ENCODE measurements at regions not wholly inside any gene's neighbourhood (a gene's known extent, or its start where the extent isn't known, plus 50 kb on each side); places are given as distances from the start of the nearest gene placed in this dataset.

GRCh38 chr10:33632432-33632831 lies 298.0 kb upstream of the NRP1 start:
- DNase-seq (ENCODE audit: extremely low spot score, unreplicated experiment): no peak
- H3K36me3 Mint-ChIP-seq (ENCODE audit: unreplicated experiment): no peaks in the 10 kb centered on the region
- no peaks in the 10 kb centered on the region for H3K9me3 Mint-ChIP-seq (ENCODE audit: unreplicated experiment)
- H3K27ac Mint-ChIP-seq (ENCODE audit: unreplicated experiment): no peak overlapping the region
- H3K27me3 Mint-ChIP-seq (ENCODE audit: unreplicated experiment): peaks cover 34% of the 10 kb centered on the region
- no peak overlapping the region for H3K4me3 Mint-ChIP-seq (ENCODE audit: unreplicated experiment)
- H3K4me1 Mint-ChIP-seq (ENCODE audit: unreplicated experiment): no peaks in the 10 kb centered on the region
- TF ChIP-seq CTCF (IDR thresholded peaks at IDR 0.05): no peak

- Mint-ChIP-seq H3K4me1 (ENCODE audit: unreplicated experiment) (no peaks in the 10 kb centered on the region), H3K36me3 (ENCODE audit: unreplicated experiment) (no peaks in the 10 kb centered on the region), H3K9me3 (ENCODE audit: unreplicated experiment) (no peaks in the 10 kb centered on the region), H3K27me3 (ENCODE audit: unreplicated experiment) (peaks cover 34% of the 10 kb centered on the region), H3K4me3 (ENCODE audit: unreplicated experiment) (no peak overlapping the region), H3K27ac (ENCODE audit: unreplicated experiment) (no peak overlapping the region)
- TF ChIP-seq CTCF (IDR thresholded peaks at IDR 0.05): no peak
- no peak for DNase-seq (ENCODE audit: extremely low spot score, unreplicated experiment)
Measured at GRCh38 chr10:33631991-33632390, 297.5 kb upstream of the NRP1 start.

- no peak for DNase-seq (ENCODE audit: extremely low spot score, unreplicated experiment)
- no peaks in the 10 kb centered on the region for H3K4me1 Mint-ChIP-seq (ENCODE audit: unreplicated experiment)
- H3K27ac Mint-ChIP-seq (ENCODE audit: unreplicated experiment): no peak overlapping the region
- no peak overlapping the region for H3K4me3 Mint-ChIP-seq (ENCODE audit: unreplicated experiment)
- no peaks in the 10 kb centered on the region for H3K36me3 Mint-ChIP-seq (ENCODE audit: unreplicated experiment)
- peaks cover 42% of the 10 kb centered on the region for H3K27me3 Mint-ChIP-seq (ENCODE audit: unreplicated experiment)
- TF ChIP-seq CTCF (IDR thresholded peaks at IDR 0.05): no peak
- H3K9me3 Mint-ChIP-seq (ENCODE audit: unreplicated experiment): no peaks in the 10 kb centered on the region
Measured at GRCh38 chr10:33630761-33631160, 296.3 kb upstream of the NRP1 start.

GRCh38 chr10:33627611-33628010 lies 293.1 kb upstream of the NRP1 start:
- Mint-ChIP-seq H3K27ac (ENCODE audit: unreplicated experiment) (no peak overlapping the region), H3K4me3 (ENCODE audit: unreplicated experiment) (no peak overlapping the region), H3K9me3 (ENCODE audit: unreplicated experiment) (peaks cover 3% of the 10 kb centered on the region), H3K27me3 (ENCODE audit: unreplicated experiment) (peaks cover 58% of the 10 kb centered on the region), H3K4me1 (ENCODE audit: unreplicated experiment) (no peaks in the 10 kb centered on the region), H3K36me3 (ENCODE audit: unreplicated experiment) (no peaks in the 10 kb centered on the region)
- TF ChIP-seq CTCF (IDR thresholded peaks at IDR 0.05): no peak
- no peak for DNase-seq (ENCODE audit: extremely low spot score, unreplicated experiment)

GRCh38 chr10:33626798-33627466 lies 292.5 kb upstream of the NRP1 start:
- no peak for TF ChIP-seq CTCF (IDR thresholded peaks at IDR 0.05)
- H3K27me3 Mint-ChIP-seq (ENCODE audit: unreplicated experiment): peaks cover 59% of the 10 kb centered on the region
- no peak for DNase-seq (ENCODE audit: extremely low spot score, unreplicated experiment)
- no peaks in the 10 kb centered on the region for H3K36me3 Mint-ChIP-seq (ENCODE audit: unreplicated experiment)
- no peaks in the 10 kb centered on the region for H3K4me1 Mint-ChIP-seq (ENCODE audit: unreplicated experiment)
- H3K27ac Mint-ChIP-seq (ENCODE audit: unreplicated experiment): no peak overlapping the region
- H3K4me3 Mint-ChIP-seq (ENCODE audit: unreplicated experiment): no peak overlapping the region
- peaks cover 3% of the 10 kb centered on the region for H3K9me3 Mint-ChIP-seq (ENCODE audit: unreplicated experiment)

All from osteocyte (in vitro differentiated cells).